ENCODE measurements at regions not wholly inside any gene's neighbourhood (a gene's known extent, or its start where the extent isn't known, plus 50 kb on each side); places are given as distances from the start of the nearest gene placed in this dataset.

- no peak overlapping the region for H3K4me3 ChIP-seq (ENCODE audit: low read depth, low read length)
- no peak for TF ChIP-seq CTCF (IDR thresholded peaks at IDR 0.05; ENCODE audit: low read depth, low read length, missing control alignments)
- no peak for DNase-seq (ENCODE audit: low read depth)
These were observed 240.6 kb downstream of the PTBP2 start for GRCh38 chr1:96962216-96962615.

GRCh38 chr1:96962751-96963211, 241.2 kb downstream of the PTBP2 start:
- H3K4me3 ChIP-seq (ENCODE audit: low read depth, low read length): no peak overlapping the region
- DNase-seq (ENCODE audit: low read depth): no peak
- no peak for TF ChIP-seq CTCF (IDR thresholded peaks at IDR 0.05; ENCODE audit: low read depth, low read length, missing control alignments)

GRCh38 chr1:96964761-96965160, 243.2 kb downstream of the PTBP2 start:
- no peak for TF ChIP-seq CTCF (IDR thresholded peaks at IDR 0.05; ENCODE audit: low read depth, low read length, missing control alignments)
- no peak for DNase-seq (ENCODE audit: low read depth)
- H3K4me3 ChIP-seq (ENCODE audit: low read depth, low read length): no peak overlapping the region

- DNase-seq (ENCODE audit: low read depth): peak; percentile 29
- H3K4me3 ChIP-seq (ENCODE audit: low read depth, low read length): no peak overlapping the region
- TF ChIP-seq CTCF (IDR thresholded peaks at IDR 0.05; ENCODE audit: low read depth, low read length, missing control alignments): peak; percentile 87
These were observed 245.1 kb downstream of the PTBP2 start for GRCh38 chr1:96966536-96967138.

- no peak for TF ChIP-seq CTCF (IDR thresholded peaks at IDR 0.05; ENCODE audit: low read depth, low read length, missing control alignments)
- H3K4me3 ChIP-seq (ENCODE audit: low read depth, low read length): no peak overlapping the region
- no peak for DNase-seq (ENCODE audit: low read depth)
These were observed 245.7 kb downstream of the PTBP2 start for GRCh38 chr1:96967311-96967710.

GRCh38 chr1:96968541-96968940, 247.0 kb downstream of the PTBP2 start:
- no peak for DNase-seq (ENCODE audit: low read depth)
- H3K4me3 ChIP-seq (ENCODE audit: low read depth, low read length): no peak overlapping the region
- TF ChIP-seq CTCF (IDR thresholded peaks at IDR 0.05; ENCODE audit: low read depth, low read length, missing control alignments): no peak

DNA sequence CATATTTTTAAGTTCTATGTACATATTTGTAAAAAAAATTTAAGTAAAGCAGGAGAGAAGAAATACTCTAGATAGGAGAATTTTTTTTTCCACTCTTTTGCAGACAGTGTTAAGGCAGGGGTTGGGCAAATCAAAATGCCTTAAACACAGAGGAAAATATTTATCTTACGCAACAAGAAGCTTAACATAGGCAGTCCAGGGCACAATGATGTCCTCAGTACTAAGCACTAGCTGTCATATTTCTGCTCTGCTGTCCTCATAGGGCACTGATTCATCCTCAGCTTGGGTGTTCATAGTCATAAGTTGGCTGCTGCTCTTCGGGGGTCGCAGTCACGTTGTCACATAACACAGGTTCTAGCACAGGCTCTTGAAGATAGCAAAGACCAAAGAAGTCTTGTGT, 247.4 kb downstream of the PTBP2 start:
- no peak for DNase-seq (ENCODE audit: low read depth)
- no peak overlapping the region for H3K4me3 ChIP-seq (ENCODE audit: low read depth, low read length)
- no peak for TF ChIP-seq CTCF (IDR thresholded peaks at IDR 0.05; ENCODE audit: low read depth, low read length, missing control alignments)
